RPMI8226 (cell line): ENCODE measurements at regions not wholly inside any gene's neighbourhood (a gene's known extent, or its start where the extent isn't known, plus 50 kb on each side); places are given as distances from the start of the nearest gene placed in this dataset.

Experiments
- DNase-seq: peaks from one replicate; pipeline ENCODE4 v3.0.0-alpha.2; 2015

GRCh38 chr13:73929287-73929932 lies 204.8 kb downstream of the KLF12 start:
- no peak for DNase-seq

DNA sequence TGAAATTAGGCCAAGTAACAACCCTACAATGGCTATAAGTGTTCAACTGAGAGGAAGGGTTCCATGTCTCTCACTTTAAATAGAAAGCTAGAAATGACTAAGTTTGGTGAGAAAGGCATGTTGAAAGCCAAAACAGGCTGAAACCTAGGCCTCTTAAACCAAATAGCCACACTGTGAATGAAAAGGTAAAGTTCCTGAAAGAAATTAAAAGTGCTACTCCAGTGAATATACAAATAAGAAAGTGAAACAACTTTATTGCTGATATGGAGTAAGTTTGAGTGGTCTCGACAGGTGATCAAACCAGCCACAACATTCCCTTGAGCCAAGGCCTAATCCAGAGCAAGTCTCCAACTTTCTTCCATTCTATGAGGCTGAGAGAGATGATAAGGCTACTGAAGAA lies 209.6 kb downstream of the KLF12 start:
- no peak for DNase-seq

GRCh38 chr13:73922493-73923393 lies 211.5 kb downstream of the KLF12 start:
- no peak for DNase-seq

- DNase-seq, result no peak
Observed at GRCh38 chr13:73918691-73919090, 215.5 kb downstream of the KLF12 start.

- DNase-seq, result no peak
Observed at GRCh38 chr13:73913751-73914518, 220.3 kb downstream of the KLF12 start.

DNA sequence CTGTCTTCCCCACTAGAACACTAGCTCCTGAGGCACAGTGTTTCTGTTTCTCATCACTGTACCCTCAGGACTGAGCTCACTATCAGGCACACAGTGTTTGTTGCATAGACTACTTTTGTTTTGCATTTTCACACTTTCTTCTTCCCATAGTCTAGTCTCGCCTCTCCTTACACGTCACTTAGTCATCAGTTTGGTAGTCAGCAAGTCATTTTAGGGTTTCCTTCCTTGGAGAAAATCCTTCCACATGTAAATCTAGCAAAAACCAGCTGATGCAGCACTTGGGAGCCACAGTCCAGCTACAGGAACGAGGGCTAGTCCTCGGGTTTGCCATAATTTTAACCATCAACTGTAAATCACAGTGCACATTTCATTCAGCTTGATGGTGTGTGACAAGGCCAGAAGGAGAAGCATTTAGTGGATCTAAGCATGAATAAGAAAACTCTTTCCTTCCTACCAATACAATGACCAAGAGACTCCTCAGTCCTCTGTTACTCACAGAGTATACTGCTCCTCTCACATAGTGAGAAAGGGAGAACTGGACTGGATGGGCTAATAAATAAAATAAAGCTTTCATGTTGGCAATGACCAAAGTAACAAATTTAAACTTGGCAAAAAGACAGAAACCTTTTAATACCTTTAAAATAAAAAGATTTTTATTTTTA lies 221.0 kb downstream of the KLF12 start:
- DNase-seq, result no peak

DNA sequence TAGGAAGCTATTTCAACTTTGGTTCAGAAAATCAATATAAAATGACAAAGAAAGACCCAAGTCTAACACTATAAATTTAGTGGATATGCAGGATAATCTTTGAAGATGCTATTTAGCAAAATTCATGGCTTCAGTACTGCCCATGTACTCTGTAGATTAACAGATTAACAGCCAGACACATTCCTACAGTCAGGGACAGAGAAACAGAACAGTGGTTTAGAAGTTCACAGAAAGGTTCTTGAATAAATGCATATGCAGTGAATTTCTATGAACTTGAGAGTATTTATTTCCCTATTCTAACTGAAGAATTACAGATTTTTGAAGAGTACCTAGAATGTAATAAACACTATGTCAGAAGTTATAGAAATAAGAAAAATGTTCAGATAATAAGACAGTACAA lies 222.8 kb downstream of the KLF12 start:
- no peak for DNase-seq

- no peak for DNase-seq
Observed at GRCh38 chr13:73910733-73911132, 223.5 kb downstream of the KLF12 start.

DNA sequence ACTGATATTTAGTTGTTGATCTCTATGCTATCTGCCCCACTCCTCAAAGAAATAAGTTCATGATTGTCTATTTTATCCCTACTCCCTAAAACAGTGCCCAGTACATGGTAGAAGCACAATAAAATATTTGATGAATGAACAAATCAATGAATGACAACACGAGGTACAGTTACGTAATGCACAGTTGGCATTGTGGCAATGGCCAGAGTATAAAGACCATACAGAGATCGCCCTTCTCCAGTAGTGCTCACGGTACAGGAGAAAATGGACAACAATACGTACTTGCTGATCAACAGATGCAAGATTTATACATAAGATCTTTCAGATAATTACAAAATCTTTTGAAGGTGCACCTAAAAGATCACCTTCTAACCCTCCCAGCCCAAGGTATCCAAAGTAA lies 225.4 kb downstream of the KLF12 start:
- DNase-seq, result no peak

DNA sequence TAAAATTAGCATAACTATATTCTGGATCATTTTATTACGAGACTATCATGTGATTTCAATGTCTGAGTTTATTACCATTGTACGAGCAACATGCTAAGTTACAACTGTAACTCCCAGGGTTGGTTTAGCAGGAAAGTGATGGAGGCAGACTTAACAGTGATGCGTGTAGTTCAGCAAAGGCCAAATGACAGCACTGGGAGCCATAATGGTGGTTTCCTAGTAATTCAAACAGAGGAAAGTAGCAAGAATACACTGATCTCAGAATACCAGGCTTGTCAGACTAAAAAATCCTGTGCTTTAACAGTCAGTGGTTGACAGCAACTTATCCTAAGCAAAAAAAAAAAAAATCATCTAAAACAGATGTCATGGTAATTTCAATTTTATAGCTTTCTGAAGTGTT lies 229.6 kb downstream of the KLF12 start:
- no peak for DNase-seq

DNA sequence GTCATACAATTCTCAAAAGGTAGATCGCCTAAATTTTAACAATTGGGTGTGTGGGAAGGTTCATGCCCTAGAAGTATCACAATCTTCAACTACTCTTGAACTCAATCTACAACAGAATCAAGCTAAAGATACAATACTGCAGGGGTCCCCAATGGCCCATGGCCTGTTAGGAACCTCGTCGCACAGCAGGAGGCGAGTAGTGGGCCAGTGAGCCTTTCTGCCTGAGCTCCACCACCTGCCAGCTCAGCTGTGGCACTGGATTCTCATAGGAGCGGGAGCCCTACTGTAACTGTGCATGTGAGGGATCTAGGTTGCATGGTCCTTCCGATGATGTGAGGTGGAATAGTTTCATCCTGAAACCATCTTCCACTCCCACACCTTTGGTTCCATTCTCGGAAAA lies 230.6 kb downstream of the KLF12 start:
- no peak for DNase-seq

DNA sequence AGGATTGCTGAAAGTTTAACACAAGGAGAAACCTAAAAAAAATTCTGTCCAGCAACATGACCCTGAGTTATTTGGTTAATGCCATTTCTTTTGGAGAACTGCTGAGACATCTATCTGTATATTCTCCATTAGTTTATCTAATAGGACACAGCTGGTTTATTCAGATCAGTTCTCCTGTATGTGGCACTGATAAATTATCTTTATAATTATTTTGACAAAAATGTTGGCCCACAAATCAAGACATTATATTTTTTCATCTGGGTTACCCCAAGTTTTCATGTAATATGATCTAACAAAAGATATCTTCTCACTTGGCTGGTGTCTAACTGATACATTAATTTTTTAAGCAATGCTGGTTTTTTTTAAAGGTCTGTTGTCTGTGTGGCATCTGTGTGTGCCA lies 231.4 kb downstream of the KLF12 start:
- no peak for DNase-seq

DNA sequence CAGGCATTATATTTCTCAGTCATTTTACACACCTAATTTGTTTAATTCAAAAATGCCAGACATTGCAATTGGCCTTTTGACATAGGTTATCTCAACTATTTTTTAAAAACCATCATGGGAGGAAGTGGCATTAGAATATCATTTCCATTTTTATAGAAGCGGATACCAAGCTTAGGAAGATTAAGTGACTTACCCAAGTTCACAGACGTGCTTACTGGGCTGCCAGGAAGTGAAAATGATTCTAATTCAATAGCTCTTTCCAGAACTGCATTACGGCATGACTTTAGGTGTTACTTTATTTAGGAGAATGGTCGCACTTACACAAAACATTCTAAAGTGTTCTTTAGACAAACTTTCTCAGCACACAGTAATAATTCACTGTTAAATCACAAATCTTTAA lies 231.9 kb downstream of the KLF12 start:
- DNase-seq, result no peak

DNA sequence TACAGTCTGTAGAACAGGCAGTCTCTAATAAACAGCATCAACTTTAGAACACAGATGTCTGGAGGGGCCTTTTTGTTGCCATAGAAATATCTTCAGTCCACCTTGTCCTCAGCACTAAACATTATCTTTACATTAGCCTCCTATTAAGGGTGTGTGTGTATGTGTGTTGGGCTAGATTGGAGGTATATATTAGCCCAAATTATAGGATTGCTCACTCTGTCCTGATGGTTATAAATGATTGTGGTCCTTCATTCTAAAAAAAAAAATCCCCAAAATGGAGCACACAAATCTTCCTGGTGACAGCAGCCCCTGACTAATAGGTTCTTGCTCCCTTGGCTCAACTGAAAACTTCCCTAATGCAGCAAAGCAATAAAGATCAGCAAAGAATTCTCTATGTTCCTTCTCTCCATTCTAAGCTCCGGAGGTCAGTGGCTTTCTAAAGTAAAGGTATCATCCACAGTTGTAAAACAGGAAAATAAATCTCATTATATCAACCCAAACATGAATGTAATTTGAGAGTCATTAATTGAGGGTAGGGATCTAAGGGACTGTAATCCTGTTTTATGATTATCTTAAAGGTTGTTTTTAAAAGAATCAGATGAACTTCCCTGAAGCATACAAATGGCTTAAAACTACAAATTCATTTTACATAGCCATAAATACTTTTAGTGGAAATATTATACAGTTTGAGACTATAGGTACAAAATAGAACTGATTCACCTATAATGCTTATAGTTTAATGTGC lies 232.7 kb downstream of the KLF12 start:
- DNase-seq, result no peak

- no peak for DNase-seq
Observed at GRCh38 chr13:73900591-73900990, 233.6 kb downstream of the KLF12 start.

DNA sequence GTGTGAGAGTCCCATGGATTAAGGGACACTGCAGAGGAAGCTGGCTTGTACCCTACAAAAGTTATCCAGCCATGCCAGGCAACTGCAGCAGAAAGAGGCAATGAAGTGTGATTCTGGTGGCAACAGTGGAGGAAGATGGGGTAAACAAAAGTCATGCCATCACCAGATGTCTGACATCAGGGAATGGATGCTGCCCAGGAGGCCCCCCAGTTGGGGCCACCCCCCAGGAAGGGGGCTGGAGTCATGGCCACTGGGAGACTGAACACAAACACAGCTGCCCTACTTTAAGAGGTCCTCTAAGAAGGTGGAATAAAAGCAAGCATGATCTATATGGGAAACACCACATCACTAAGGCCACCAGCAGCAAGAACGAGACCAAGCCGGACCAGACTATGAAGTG lies 235.3 kb downstream of the KLF12 start:
- no peak for DNase-seq

DNA sequence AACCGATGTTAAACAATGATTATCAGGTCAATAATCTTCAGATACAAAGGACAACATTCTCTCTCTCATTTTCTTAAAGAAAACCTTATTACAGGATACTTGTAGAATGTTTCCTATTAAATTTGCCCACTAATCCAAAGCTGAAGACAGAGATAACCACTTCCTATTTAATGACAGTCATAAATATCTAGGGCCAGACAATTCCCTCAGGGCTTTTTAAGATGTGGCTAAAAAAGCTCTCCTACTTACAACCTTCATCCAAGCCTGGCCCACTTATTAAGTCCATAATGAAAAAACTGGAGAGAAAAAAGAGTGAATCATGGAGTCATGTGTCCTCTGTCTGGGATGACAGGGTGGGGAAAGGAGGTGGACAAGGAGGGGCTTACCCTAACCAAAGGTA lies 235.9 kb downstream of the KLF12 start:
- DNase-seq, result no peak

- DNase-seq, result no peak
Observed at GRCh38 chr13:73894995-73895571, 239.1 kb downstream of the KLF12 start.

DNA sequence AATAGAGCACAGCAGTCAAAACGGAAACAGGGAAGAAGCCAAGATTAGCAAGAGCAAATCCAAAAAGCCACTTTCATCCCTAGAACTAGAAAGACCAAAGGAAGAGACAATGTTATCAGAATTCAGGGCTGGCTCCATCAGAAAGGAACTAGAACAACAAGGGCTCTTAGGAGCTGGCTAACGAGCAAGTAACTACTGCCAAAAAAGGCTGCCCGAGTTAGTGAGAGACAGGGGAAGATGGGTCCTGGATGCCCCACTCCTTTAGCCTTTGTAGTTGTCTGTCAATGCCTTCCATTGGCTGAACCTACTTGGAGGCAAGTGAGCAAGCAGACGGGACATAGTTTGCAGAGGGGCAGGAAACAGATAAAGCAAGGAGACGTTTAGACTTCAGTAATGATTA lies 240.4 kb downstream of the KLF12 start:
- DNase-seq, result no peak

GRCh38 chr13:73891805-73892204 lies 242.4 kb downstream of the KLF12 start:
- DNase-seq, result no peak

GRCh38 chr13:73883162-73883561 lies 251.0 kb downstream of the KLF12 start:
- DNase-seq, result no peak

GRCh38 chr13:73880365-73880764 lies 253.8 kb downstream of the KLF12 start:
- DNase-seq, result no peak
